GM11168 (cell line): ENCODE measurements at regions not wholly inside any gene's neighbourhood (a gene's known extent, or its start where the extent isn't known, plus 50 kb on each side); places are given as distances from the start of the nearest gene placed in this dataset.

Source experiments
- in situ Hi-C: fragments of 300-500 bp; cut with MboI; formaldehyde crosslinking; loops from one replicate; pipeline ENCODE4 v1.12.0; 2022; ENCODE audit warnings: low sequenced_read_pairs; ENCODE audit not compliant: unreplicated experiment

GRCh38 chr10:1829712-1830111, 92.4 kb upstream of the ADARB2 start:
- in situ Hi-C loops, result no loop called here

- in situ Hi-C loops, result no loop called here
Observed at GRCh38 chr10:1824928-1825327, 87.6 kb upstream of the ADARB2 start.

GRCh38 chr10:1814556-1814955, 77.2 kb upstream of the ADARB2 start:
- in situ Hi-C loops, result no loop called here

- in situ Hi-C loops, result no loop called here
Observed at GRCh38 chr10:1809139-1809741, 71.9 kb upstream of the ADARB2 start.

- in situ Hi-C loops, result no loop called here
Observed at GRCh38 chr10:1807924-1808323, 70.6 kb upstream of the ADARB2 start.

GRCh38 chr10:1807196-1807595, 69.9 kb upstream of the ADARB2 start:
- in situ Hi-C loops, result no loop called here

- in situ Hi-C loops, result no loop called here
Observed at GRCh38 chr10:1802413-1802812, 65.1 kb upstream of the ADARB2 start.

- in situ Hi-C loops, result no loop called here
Observed at GRCh38 chr10:1788401-1788800, 51.1 kb upstream of the ADARB2 start.
